UCSD-AML1 (cell line): ENCODE measurements at regions not wholly inside any gene's neighbourhood (a gene's known extent, or its start where the extent isn't known, plus 50 kb on each side); places are given as distances from the start of the nearest gene placed in this dataset.
"Not testable (repeated sequence)": the region's sequence is repeated elsewhere in the genome, so short reads cannot be mapped to it uniquely, and the experiment has no call there.

Source experiments
- DNase-seq: peaks from one replicate; lab custom pipeline; 2025; ENCODE audit not compliant: unreplicated experiment; lab: John Stamatoyannopoulos, UW

DNA sequence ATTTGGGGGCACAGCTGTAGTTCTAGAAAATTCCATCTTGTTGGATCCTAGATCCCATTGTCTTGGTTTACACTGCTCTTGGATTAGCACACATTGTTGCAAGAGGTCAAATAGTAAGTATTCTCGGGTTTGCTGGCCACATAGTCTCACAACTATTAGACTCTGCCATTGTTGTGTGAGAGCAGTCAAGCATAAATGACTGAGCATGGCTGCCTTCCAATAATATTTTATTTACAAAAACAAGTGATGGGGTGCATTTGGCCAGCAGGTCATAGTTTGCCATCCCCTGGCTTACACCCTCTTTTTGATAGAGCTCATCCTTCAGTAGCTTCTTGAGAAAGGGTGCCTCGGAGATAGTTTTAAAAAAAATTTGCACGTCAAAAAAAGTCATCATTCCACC lies 77.9 kb upstream of the ALX4 start:
- DNase-seq, result no peak

DNA sequence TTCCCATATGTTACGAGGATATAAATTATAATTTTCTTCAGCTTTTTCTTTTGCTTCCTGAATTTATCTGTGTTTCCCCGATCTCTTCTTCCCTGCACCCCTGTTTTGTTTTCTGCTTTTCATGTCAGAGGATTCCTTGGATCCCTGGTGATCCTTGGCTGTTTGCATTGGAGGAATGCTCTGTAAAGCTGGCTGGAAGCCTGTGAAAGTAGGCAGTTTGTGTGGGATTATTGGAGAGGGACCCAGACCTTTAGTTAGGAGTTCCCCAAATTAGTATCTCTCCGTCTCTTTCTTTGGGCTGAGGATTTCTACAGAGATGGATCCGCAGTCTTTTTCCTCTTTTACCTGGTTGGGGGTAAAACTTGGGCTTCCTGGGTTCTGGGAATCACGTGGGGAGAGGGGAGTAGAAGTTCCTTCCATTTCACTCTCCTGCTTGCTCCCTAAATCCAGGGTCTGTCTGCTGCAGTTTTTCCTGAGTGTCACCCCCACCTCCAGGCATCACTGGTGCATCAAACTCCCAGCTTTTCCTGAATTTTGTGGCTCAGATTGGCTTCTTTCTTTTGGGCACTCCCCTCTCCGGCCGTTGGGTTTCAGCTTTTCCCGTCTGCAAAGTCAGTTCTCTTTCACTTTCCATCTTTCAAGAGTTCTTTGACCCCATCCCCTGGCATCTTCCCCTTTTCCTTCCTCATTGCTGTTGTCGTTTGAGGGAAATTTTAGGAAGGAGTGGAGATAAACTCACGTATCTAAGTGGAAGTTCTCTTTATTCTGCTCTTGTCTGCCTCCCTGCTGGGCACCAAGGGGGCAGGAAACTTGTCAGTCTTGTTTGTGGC lies 79.1 kb upstream of the ALX4 start:
- no peak for DNase-seq

DNA sequence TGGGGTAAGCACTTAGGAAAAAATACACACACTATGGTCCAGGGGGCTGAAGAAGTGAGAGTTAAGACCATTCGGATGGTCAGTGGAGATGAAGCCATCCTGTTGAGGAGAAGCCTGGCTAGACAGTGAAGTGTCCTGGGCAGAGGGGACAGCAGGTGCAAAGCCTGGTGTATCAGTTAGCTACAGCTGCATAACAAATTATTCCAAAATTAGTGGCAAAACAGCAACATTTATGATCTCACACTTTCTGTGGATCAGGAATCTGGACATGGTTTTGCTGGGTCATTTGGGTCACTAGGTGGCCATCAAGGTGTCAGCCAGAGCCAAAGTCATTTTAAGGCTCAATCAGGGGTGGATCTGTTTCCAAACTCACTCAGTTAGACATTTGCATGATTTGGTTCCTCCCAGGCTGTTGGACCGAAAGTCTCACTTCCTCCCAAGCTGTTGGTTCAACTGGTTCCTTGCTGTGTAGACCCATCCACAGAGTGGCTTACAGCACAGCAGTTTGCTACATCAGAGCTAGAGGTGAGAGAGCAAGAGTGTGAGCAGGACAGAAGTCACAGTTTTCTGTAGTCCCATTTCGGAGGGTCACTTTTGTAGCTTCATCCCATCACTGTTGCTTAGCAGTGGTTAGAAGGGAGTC lies 80.1 kb upstream of the ALX4 start:
- no peak for DNase-seq

DNA sequence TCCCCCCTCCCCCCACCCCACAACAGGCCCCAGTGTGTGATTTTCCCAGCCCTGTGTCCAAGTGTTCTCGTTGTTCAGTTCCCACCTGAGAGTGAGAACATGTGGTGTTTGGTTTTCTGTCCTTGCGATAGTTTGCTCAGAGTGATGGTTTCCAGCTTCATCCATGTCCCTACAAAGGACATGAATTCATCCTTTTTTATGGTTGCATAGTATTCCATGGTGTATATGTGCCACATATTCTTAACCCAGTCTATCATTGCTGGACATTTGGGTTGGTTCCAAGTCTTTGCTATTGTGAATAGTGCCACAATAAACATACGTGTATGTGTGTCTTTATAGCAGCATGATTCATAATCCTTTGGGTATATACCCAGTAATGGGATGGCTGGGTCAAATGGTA lies 81.1 kb upstream of the ALX4 start:
- not testable (repeated sequence) for DNase-seq

DNA sequence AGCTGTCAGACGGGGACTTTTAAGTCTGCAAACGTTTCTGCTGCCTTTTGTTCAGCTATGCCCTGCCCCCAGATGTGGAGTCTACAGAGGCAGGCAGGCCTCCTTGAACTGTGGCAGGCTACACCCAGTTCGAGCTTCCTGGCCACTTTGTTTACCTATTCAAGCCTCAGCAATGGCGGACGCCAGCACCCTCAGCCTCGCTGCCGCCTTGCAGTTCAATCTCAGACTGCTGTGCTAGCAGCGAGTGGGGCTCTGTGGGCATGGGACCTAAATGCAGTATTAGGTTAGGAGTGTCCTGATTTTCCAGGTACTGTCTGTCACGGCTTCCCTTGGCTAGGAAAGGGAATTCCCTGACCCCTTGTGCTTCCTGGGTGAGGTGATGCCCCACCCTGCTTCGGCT lies 86.8 kb upstream of the ALX4 start:
- DNase-seq, result not testable (repeated sequence)

DNA sequence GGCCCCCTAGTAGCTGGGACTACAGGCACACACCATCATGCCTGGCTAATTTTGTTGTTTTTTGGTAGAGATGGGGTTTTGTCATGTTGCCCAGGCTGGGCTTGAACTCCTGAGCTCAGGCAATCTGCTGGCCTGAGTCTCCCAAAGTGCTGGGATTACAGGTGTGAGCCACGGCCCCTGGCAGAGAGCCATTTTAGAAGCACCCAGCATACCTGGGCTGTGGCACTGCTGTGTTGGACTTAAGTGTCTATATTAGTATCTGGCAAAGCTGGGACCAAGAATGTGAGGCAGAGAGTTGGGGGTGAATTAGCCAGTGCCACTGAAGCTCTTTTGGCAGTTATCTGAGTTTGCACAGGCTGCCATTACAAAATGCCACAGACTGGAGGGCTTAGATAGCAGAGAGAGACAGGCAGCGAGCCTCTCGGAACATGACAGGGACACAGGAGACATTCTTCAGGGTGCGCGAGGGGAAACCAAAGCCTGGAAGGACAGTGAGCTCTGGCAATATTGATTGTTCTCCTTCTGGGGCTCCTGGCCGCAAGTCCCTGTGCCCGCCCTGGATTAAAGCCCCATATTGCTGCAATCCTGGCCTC lies 87.7 kb upstream of the ALX4 start:
- DNase-seq, result no peak

DNA sequence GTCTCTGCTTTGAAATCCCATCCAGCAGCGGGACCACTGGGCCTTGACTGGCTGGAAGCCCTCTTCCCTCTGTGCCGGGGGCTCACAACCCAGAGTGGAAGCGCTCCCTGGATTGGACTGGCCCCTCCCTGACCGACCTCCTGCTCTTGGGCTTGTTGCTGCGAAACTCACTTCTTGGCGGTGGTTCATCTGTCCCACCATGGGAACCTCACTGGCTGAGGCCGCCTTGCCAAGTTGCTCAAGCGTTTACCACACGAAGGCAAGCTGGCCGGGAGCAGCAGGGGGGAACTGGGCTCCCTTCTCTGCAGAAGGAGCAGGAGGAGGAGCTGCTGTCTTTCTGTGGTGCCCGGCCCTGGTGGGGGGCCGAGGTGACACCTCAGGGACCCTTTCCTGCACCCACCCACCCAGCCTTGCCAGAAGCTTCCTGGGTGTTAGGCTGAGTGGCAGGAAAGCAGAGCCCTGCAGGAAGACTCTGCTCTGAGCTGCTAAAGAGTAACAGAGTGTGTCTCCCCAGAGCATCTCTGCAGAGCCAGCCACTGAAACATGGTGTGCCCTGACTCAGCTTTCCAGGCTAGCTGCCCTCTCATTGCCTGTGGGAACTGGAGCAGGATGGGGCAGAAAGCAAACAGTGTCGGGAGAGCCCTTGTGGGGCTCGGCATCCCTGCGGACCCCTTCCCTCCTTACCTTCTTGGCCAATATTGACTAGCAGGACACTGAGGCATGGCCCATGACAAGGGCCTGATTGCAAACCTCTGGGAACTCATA lies 88.5 kb upstream of the ALX4 start:
- no peak for DNase-seq

DNA sequence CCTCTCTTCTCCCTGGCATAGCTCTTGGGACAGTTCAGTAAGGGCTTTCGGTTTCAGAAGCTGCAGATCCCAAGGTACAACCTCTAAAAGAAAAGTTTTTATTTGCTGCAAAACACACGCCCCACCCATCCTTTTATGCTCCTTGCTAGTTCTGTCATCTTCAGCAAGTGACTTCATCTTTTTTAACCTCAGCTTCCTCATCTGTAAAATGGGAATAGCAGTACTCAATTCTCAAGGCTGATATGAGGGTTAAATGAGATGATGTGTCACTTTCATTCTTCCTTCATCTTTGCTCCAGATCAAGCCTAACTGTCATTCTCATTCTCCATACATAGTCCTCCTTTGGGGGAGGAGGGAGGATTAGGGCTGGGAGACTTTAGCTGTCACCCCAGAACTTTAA lies 90.0 kb upstream of the ALX4 start:
- no peak for DNase-seq

DNA sequence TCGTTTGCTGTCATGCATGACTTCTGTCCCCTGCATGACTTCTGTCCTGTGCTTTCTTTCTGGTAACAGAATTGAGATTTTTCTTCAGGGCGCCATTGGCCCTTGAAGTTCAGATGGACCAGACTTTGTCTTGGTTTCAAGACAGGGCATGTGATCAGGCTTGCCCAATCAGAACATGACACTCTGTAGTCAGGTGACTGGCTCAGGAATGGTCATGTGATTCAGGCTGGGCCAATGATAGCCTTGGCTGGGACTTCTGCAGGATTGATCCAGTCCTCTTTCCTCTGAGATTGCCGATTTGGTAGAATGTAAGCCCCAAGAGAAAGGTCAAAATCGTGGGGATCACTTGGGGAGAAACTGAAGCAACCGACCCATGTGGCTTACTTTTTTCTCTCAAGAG lies 90.5 kb upstream of the ALX4 start:
- no peak for DNase-seq

DNA sequence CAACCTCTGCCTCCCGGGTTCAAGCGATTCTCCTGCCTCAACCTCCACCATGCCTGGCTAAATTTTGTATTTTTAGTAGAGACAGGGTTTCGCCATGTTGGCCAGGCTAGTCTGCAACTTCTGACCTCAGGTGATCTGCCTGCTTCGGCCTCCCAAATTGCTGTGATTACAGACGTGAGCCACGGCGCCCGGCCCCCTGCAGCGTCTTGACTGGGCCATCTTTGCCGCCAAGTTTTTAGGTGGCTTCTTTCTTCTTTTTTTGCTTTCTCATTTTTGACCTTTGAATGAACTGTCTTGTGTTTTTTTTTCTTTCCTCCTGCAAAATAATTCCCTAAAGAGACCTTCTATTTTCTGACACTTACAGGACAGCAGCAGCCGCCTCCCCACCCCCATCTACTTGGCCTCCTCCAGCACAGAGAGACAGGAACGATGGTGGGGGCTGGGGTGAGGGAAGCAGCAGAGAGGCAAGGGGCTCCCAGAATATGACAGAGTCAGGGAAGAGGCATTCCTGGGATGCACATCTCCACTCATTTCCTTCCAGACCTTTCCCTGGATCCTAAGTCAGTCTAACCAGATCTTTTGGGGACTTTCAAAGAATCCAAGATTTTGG lies 92.6 kb upstream of the ALX4 start:
- DNase-seq, result no peak

DNA sequence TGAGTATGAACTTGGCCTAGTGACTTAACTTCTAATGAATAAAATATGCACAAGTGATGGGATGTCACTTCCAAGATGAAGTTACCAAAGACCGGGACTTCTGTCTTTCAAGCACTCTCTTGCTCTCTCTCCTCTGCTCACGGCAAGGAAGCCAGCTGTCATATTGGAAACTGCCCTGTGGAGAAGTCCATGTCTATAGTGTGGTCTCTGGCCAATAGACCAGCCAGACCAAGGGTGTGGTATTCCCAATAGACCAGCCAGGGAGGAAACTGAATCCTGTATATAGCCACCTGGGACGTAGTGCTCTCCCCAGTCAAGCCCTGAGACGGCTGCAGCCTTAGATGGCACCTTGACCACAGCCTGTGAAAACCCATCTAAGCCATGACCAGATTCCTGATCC lies 93.2 kb upstream of the ALX4 start:
- DNase-seq, result no peak

DNA sequence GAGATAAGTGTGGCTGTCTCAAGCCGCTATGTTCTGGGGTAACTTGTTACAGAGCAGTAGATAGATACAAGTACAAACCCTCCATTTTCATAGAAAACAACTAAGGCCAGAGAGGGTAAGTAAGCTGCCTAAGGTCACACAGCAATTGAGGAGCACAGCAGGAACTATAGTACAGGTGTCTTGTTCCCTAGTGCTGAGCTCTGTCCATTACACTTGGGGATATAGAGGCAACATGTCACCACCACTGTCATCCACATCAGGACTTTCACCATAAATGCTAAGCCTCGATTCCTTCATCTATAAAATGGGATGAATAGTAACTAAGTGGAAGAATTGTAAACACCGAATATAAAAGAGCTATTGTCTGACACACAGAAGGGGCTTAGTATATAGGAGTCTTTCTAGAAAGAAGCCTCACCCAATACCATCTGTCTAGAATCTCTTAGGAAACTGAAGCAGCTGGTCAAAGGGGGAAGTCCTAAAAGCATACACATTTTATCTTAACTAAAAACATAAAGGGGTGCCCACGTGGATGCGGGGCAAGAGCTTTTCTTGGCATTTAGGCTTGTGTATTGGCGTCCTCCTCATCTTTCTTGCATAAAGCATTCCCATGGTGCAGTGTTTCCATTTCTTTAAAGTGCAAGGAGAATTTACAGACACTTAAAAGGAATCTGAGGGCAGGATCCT lies 93.8 kb upstream of the ALX4 start:
- no peak for DNase-seq

DNA sequence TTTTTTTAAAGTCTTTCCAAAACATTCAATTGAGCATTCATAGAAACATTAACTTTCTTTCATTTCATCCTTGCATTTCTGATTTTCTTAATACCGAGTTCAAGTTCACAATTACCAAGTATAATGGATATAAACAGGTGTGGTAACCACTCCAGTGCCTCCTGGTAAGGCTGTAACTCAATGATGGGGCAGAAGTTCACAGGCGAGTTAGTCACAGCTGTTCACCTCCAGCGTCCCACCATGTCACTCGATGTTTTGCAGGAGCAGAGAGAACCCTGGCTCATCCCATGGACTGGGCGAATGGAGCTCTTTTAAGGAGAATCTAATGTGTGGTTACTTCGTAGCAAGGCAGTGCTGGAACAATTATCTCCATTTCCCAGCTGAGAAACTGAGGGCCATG lies 94.4 kb upstream of the ALX4 start:
- no peak for DNase-seq

DNA sequence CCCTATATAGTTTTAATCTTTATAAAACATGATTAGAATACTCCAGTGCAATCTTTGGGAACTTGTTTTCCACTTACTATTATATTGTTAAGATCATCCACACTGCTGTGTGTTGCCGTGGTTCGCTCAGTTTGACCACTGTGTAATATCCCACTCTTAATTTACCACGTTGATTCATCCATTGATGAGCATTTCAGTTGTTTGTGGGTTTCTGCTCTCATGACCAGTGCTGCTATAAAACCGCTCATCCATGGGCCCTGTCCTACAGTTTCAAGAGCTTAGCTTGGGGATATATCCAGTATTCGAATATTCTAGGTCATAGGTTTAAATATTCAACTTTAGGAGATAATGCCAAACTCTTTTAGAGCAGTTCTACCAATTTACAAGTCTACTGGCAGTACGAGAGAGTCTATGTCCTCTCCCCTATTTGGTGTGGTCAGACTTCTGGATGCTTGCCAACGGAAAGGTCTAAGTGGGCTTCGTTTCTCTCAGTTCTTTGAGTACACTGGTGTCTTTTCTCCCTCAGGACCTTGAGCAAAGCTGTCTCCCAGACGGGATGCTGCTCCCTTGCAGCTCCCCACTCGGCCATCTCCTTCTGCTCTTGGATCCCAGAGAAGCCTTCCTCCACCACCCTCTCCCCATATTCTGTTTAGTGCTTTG lies 94.9 kb upstream of the ALX4 start:
- DNase-seq, result no peak

DNA sequence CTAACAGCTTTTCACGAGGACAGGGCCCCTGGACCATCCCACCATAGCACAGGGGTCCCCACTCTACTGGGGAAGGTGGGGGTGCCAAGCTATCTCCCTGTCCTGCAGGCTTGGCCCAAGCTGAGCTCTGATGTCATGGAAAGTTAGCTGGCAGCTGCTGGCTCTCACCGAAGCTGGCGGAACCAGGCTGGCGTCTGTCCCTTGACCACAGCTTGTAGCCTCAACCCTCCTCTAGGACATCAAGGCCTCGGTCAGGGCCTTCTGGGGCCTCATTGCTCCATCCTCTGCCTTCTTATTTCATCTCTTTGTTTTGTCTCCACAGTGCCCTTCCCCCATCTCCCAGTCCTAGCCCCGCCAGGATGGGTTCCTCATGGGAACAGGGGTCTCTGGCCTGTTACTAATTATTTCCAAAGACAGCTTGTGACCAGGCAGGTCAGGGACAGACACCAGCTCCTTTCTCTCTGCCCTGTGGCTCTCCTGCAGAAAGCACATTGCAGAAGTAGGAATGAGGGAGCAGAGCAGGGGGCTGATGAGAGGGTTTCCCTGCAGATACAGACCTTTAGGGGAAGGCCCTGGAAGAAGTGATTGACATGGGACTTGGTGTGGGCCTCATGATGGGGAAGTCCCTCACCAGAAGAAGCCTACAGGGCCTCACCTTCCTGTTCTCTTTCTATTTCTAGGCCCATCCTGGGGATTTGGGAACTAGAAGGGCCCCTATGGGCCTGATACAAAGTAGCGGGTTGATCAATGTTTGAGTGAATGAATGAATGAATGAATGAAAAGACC lies 97.5 kb upstream of the ALX4 start:
- no peak for DNase-seq

DNA sequence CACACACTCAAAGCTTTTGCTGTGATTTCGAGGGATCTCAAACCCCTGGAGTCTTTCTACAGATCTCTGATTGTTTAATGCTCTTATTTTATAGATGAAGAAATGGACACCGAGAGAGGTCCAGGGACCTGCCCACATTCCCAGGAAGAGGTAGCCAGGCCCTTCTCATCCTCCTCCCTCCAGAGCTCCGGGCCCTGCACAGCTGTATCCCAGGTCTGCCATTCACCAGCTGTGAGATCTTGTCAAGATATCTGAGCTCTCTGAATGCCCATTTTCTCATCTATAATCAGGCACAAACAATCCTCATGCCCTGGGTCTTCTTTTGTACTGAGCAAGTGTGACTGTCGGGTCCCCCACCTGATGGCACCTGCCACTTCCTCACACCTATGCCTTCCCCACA lies 98.2 kb upstream of the ALX4 start:
- DNase-seq, result no peak

DNA sequence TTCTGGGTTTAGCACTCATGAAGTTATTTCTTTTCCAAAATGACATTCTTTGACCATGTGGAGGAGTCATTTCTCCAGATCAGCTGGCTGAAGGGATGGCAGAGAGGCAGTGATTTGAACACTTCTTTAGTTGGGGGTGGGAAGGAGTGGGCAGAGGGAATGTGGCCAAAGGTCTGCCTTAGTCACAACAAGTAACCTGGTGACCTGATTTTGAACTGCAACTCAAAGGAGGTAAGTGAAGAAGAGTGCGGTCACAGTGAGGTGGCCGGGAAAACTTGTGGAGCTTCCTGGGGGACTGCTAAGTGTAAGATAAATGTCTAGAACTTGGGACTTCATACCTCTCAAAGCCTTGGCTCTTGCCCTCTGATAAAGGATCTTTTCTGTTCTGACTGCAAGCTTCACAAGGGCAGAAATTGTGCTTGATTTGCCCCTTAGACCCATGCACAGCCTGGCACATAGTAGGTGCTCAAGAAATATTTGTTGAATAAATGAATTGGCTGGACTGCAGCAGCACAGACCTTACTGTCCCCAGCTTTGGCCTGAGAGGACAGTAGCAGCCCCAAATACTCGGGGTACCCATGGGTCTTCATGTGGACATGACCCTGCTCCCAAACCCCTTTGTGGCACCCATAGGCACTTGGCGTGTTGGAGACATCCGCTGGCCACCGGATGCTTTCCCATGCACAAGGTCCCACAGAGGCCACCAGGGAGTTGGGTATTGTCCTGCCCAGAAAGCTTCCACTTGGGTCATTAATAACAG lies 99.0 kb upstream of the ALX4 start:
- DNase-seq, result no peak

DNA sequence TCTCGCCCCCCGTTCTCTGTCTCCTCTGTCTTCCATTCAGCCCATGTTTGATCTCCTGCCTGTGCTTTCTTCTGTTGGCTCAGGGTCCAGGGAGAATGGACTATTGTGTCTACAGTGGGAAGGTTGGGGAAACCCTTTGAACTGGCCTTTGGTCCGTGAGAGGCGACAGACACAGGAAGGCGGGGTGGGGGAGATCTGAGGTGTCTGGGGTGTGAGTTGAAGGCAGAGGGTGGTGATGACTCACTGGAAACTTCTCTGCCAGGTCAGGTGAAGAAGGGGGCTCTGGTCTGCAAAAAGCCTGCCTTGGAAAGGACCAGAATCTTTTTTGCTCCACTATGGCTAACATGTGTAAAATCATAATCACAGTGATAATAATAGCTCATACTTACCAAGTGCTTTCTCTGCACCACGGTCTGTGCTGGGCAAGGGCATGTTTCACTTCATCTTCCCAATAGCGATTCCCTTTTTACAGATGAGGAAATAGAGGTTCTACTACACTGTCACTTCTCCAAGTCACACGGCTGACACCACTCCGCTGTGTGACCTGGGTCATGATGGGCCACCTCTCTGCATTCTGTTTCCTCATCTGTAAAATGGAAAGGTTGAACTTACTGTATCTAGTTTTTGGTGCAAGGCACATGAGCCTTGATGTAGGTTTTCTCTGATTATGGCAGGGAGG lies 99.8 kb upstream of the ALX4 start:
- no peak for DNase-seq
